ENCODE measurements at regions not wholly inside any gene's neighbourhood (a gene's known extent, or its start where the extent isn't known, plus 50 kb on each side); places are given as distances from the start of the nearest gene placed in this dataset.

GRCh38 chr2:18988631-18989232 is 369.7 kb downstream of the OSR1 start:
- TF ChIP-seq POLR2A (IDR thresholded peaks at IDR 0.05), result no peak
- TF ChIP-seq CTCF (IDR thresholded peaks at IDR 0.05), result no peak
